ENCODE measurements at regions not wholly inside any gene's neighbourhood (a gene's known extent, or its start where the extent isn't known, plus 50 kb on each side); places are given as distances from the start of the nearest gene placed in this dataset.

DNA sequence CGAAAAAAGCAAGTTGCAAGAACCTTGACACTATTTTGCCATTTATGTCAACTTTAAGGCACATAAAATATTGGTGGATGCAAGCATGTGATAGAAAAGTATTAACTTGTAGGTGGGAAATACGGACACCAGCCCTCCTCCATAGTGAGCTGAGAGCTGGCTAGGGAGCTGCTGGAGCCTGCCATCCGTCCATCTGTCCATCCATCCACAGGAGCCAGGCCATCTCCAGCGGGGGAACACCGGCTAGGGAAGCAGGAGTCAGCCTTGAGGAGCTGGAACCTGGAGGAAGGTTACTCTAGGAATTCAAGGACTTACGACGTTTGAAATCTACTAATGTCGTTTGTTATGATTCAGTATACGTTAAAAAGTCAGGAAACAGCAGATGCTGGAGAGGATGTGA is 120.7 kb upstream of the C14orf180 start:
- TF ChIP-seq, protein P1, sequence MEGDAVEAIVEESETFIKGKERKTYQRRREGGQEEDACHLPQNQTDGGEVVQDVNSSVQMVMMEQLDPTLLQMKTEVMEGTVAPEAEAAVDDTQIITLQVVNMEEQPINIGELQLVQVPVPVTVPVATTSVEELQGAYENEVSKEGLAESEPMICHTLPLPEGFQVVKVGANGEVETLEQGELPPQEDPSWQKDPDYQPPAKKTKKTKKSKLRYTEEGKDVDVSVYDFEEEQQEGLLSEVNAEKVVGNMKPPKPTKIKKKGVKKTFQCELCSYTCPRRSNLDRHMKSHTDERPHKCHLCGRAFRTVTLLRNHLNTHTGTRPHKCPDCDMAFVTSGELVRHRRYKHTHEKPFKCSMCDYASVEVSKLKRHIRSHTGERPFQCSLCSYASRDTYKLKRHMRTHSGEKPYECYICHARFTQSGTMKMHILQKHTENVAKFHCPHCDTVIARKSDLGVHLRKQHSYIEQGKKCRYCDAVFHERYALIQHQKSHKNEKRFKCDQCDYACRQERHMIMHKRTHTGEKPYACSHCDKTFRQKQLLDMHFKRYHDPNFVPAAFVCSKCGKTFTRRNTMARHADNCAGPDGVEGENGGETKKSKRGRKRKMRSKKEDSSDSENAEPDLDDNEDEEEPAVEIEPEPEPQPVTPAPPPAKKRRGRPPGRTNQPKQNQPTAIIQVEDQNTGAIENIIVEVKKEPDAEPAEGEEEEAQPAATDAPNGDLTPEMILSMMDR (IDR thresholded peaks at IDR 0.05) = no peak
- no peak for TF ChIP-seq EZH2 (IDR thresholded peaks at IDR 0.05; ENCODE audit: borderline replicate concordance, insufficient read depth, low read depth, low read length, poor library complexity, severe bottlenecking)
